Spleen (tissue), 7 donors: ENCODE measurements at regions not wholly inside any gene's neighbourhood (a gene's known extent, or its start where the extent isn't known, plus 50 kb on each side); places are given as distances from the start of the nearest gene placed in this dataset.

Experiments
- POLR2A ChIP-seq, 3 donors: fragments of 450-650 bp; IDR thresholded peaks; one replicate each; pipeline ENCODE4 v1.5.1; 2017; ENCODE audit warnings: antibody characterized with exemption in 3 of 3, mild to moderate bottlenecking in 1 of 3
- POLR2AphosphoS5 ChIP-seq, 3 donors: sonication (generic); formaldehyde crosslinking; IDR thresholded peaks; one replicate each; pipeline ENCODE4 v1.5.1; 2017; ENCODE audit warnings: antibody characterized with exemption in 3 of 3
- TF ChIP-seq, protein P1 (sequence below), 11 experiments: fragments of 200-600 bp in 7 of 11; fragments of 450-650 bp in 4 of 11; sonication (generic) in 4 of 11; IDR thresholded peaks in 8 of 11; conservative IDR thresholded peaks in 3 of 11; 1 replicate in 7 of 11; 2 replicates in 4 of 11; pipeline versions ENCODE4 v1.4.0 to v1.8.0; 2016 to 2021; ENCODE audit warnings: antibody characterized with exemption in 11 of 11, inconsistent platforms in 4 of 11, mild to moderate bottlenecking in 1 of 11
- donor health status: DM: no; HTN: no; CAD: no; lungs with moderate emphysema.
- donor health status: DM: no; HTN: no; CAD: no.
- donor health status: DM: no; HTN: no; CAD: no.

DNA sequence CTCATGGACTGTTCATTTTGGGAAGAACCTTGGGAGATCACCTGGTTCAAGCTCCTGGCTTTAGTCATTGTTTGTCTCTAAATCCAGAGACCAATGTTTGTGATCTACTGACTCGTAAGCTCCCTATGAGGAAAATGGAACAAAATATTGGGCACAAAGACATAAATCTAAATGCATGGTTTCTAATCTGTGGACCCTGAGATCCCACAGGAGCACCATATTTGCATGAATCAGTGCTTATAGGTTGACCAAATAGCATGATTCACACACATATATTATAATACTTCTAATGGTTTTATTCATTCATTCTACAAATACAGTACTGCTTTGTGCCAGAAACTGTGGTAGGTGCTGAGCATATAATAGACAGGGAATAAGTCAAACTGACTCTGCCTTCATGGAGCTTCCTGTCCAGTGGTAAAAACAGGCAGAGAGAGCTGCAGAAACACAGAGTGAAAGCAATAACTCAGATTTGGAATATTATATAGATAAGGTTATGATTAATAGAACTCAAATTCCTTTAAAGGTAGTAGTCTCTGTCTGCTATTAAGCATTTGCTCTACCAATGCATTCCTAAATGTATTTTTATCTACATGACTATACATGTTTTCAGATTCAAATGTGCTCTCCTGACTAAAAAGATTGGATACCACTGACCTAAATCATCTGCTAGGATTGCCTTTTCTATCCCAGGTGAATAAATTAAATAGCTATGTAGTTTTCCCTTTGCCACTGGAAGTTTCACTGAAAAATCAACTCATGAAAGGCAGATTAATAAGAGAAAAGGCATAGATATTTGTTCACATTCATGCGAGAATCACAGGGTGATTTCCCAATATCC, 198.6 kb upstream of the CAMK1G start:
- TF ChIP-seq, protein P1, sequence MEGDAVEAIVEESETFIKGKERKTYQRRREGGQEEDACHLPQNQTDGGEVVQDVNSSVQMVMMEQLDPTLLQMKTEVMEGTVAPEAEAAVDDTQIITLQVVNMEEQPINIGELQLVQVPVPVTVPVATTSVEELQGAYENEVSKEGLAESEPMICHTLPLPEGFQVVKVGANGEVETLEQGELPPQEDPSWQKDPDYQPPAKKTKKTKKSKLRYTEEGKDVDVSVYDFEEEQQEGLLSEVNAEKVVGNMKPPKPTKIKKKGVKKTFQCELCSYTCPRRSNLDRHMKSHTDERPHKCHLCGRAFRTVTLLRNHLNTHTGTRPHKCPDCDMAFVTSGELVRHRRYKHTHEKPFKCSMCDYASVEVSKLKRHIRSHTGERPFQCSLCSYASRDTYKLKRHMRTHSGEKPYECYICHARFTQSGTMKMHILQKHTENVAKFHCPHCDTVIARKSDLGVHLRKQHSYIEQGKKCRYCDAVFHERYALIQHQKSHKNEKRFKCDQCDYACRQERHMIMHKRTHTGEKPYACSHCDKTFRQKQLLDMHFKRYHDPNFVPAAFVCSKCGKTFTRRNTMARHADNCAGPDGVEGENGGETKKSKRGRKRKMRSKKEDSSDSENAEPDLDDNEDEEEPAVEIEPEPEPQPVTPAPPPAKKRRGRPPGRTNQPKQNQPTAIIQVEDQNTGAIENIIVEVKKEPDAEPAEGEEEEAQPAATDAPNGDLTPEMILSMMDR (IDR thresholded peaks at IDR 0.05 in 8 of 11, conservative IDR thresholded peaks at IDR 0.05 in 3 of 11) = no peak
- TF ChIP-seq POLR2AphosphoS5 (IDR thresholded peaks at IDR 0.05) (no peak), POLR2A (IDR thresholded peaks at IDR 0.05) (no peak)
